Type B pancreatic cell (in vitro differentiated cells): ENCODE measurements at regions not wholly inside any gene's neighbourhood (a gene's known extent, or its start where the extent isn't known, plus 50 kb on each side); places are given as distances from the start of the nearest gene placed in this dataset.

Source experiments
- DNase-seq: peaks from one replicate; pipeline ENCODE4 v3.0.0; 2021; ENCODE audit warnings: mixed read lengths; ENCODE audit not compliant: unreplicated experiment; ENCODE audit errors: extremely low spot score
- H3K27ac Mint-ChIP-seq: 2 replicates; pipeline ENCODE4 v1.8.0; 2021; ENCODE audit warnings: mild to moderate bottlenecking, mixed read lengths
- H3K27me3 Mint-ChIP-seq: 2 replicates; pipeline ENCODE4 v1.8.0; 2021; ENCODE audit warnings: mixed read lengths
- H3K36me3 Mint-ChIP-seq: 2 replicates; pipeline ENCODE4 v1.8.0; 2021; ENCODE audit warnings: mixed read lengths
- H3K4me1 Mint-ChIP-seq: one replicate; pipeline ENCODE4 v1.8.0; 2021; ENCODE audit warnings: mixed read lengths; ENCODE audit not compliant: unreplicated experiment
- H3K4me3 Mint-ChIP-seq: 2 replicates; pipeline ENCODE4 v1.8.0; 2021; ENCODE audit warnings: mild to moderate bottlenecking, mixed read lengths
- H3K9me3 Mint-ChIP-seq: 2 replicates; pipeline ENCODE4 v1.8.0; 2021; ENCODE audit warnings: mixed read lengths
- TF ChIP-seq, protein P1 (sequence below): fragments of 200-600 bp; sonication (generic); conservative IDR thresholded peaks from 2 replicates; pipeline ENCODE4 v1.5.0; 2021; ENCODE audit warnings: antibody characterized with exemption, mild to moderate bottlenecking

DNA sequence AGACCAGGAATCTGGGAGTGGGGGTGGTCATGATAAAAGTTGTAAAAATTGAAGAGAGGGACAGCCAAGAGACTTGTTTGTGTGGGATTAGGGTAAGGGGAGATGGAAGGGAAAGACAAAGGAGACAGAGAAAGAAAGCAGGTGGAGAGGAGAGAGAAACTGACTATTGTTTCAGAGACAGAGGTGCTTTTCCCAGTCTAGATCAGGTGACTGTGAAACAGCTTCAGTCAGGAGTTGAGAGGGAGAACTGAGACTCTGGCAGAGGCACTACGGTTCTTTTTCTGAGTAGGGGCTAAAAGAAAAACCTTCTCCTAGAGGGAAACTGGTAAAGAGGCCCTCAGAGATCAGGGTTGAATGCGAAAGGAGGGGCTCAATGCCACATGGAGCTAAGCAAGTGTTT, 106.4 kb downstream of the KDR start:
- Mint-ChIP-seq H3K27ac (no peak overlapping the region), H3K36me3 (no peaks in the 10 kb centered on the region), H3K27me3 (peaks cover 6% of the 10 kb centered on the region), H3K9me3 (no peaks in the 10 kb centered on the region), H3K4me3 (no peak overlapping the region), H3K4me1 (peaks cover 8% of the 10 kb centered on the region)
- DNase-seq, result no peak
- TF ChIP-seq, protein P1, sequence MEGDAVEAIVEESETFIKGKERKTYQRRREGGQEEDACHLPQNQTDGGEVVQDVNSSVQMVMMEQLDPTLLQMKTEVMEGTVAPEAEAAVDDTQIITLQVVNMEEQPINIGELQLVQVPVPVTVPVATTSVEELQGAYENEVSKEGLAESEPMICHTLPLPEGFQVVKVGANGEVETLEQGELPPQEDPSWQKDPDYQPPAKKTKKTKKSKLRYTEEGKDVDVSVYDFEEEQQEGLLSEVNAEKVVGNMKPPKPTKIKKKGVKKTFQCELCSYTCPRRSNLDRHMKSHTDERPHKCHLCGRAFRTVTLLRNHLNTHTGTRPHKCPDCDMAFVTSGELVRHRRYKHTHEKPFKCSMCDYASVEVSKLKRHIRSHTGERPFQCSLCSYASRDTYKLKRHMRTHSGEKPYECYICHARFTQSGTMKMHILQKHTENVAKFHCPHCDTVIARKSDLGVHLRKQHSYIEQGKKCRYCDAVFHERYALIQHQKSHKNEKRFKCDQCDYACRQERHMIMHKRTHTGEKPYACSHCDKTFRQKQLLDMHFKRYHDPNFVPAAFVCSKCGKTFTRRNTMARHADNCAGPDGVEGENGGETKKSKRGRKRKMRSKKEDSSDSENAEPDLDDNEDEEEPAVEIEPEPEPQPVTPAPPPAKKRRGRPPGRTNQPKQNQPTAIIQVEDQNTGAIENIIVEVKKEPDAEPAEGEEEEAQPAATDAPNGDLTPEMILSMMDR, result no peak

DNA sequence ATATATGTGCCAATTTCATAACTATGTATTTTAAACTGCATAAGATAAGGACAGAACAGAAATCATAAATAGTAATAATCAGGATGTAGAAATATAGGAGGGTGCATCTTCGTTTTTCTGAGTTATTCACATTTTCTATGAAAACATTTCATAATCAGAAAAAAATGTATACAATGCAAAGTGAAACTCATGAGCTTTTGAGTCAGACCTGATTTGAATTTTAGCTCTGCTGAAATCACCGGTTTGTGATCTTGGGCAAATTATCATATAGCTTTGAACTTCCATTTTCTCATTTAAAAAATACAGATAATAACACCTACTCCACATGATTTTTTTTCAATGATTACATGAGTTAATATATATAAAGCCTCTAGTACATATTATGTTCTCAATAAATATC, 106.9 kb downstream of the KDR start:
- H3K4me1 Mint-ChIP-seq, result peaks cover 8% of the 10 kb centered on the region
- H3K27me3 Mint-ChIP-seq, result peaks cover 6% of the 10 kb centered on the region
- no peak overlapping the region for H3K4me3 Mint-ChIP-seq
- H3K27ac Mint-ChIP-seq, result no peak overlapping the region
- TF ChIP-seq, protein P1, result no peak
- H3K9me3 Mint-ChIP-seq, result no peaks in the 10 kb centered on the region
- H3K36me3 Mint-ChIP-seq, result no peaks in the 10 kb centered on the region
- no peak for DNase-seq

DNA sequence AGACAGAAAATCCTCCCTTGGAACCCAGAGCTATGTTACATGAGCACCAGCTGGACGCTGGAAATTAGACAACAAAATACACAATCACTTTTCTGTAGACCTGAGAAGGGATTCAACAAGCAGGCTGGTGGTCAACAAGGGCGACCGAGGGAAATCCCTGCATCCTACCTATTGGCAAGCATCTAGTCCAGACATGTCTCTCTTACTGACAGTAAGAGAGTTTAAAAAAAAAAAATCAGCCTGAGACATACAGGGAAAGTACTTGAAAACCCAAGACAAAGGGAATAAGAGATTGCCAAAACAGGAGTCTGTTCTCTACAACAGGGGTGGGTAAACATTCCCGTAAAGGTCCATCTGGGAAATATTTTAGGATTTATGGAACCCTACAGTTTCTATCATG, 108.0 kb downstream of the KDR start:
- H3K4me1 Mint-ChIP-seq, result peaks cover 8% of the 10 kb centered on the region
- H3K27ac Mint-ChIP-seq, result no peak overlapping the region
- TF ChIP-seq, protein P1, result no peak
- H3K27me3 Mint-ChIP-seq, result peaks cover 6% of the 10 kb centered on the region
- no peak for DNase-seq
- no peaks in the 10 kb centered on the region for H3K9me3 Mint-ChIP-seq
- no peaks in the 10 kb centered on the region for H3K36me3 Mint-ChIP-seq
- H3K4me3 Mint-ChIP-seq, result no peak overlapping the region

DNA sequence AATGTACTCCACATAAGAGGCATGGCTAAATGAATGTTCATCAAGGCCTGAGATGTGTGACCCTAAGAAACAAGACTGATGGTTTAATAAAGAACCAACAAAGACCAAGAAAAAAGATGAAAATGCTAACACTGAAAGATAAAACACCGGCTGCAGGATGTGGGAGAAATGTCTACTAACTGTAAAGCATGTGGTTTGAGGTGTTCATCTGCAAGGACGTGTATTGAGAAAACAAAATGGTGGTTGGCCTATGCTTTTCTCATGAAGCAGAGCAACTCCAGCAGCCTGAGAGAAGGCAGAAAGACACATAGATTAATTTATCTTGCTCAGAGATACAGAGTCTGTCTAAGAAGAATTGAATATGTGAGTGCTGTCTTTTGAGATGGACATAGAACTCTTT, 109.3 kb downstream of the KDR start:
- TF ChIP-seq, protein P1, result no peak
- Mint-ChIP-seq H3K4me3 (no peak overlapping the region), H3K36me3 (no peaks in the 10 kb centered on the region), H3K9me3 (no peaks in the 10 kb centered on the region), H3K27ac (no peak overlapping the region), H3K4me1 (peaks cover 5% of the 10 kb centered on the region), H3K27me3 (peaks cover 6% of the 10 kb centered on the region)
- no peak for DNase-seq

DNA sequence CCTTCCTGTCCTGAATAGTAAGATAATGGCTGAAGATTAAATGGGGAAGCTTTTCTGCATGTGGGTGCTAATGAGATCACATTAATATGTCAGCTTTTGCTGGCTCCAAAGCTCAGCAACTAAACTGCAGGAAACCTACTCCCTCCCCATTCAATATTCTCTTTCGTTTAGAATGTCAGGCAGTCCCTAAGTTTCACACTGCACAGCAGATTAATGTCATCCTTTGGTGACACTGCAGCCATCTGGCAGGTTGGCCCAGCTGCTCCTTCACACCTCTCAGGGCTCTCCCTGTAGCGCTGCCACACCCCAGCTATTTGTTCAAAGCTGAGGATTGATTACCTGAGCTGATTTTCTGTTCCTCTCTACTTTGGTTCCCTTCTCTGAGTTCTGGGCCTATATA, 110.5 kb downstream of the KDR start:
- TF ChIP-seq, protein P1, result no peak
- Mint-ChIP-seq H3K27ac (no peak overlapping the region), H3K4me3 (no peak overlapping the region), H3K27me3 (peaks cover 6% of the 10 kb centered on the region), H3K36me3 (no peaks in the 10 kb centered on the region), H3K4me1 (peaks cover 3% of the 10 kb centered on the region), H3K9me3 (peaks cover 6% of the 10 kb centered on the region)
- no peak for DNase-seq

DNA sequence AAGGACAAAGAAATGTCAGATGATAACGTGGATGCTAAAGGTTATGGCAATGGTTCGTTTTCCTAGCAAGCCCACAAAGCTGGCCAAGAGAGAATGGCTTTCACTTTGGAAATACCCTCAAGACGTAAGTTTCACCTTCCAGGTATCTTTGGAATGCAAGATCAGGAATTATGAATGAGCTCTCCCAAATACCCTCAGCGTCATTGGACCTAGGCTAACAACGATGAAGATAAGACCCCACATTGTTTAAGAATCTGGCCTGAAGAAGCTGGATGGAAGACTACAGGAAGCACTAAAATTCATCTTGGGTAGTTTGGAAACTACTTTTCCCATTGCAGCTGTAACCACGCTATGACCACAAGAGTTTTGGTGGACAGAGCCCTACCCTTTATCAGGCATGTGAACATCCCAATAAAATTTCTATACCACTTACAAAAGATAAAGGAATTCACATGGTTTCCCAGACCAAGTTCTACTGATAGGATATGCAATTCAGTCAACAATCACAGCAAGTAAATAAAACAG, 111.9 kb downstream of the KDR start:
- TF ChIP-seq, protein P1, result no peak
- Mint-ChIP-seq H3K9me3 (peaks cover 10% of the 10 kb centered on the region), H3K4me1 (peaks cover 3% of the 10 kb centered on the region), H3K4me3 (no peak overlapping the region), H3K36me3 (no peaks in the 10 kb centered on the region), H3K27me3 (peaks cover 2% of the 10 kb centered on the region), H3K27ac (no peak overlapping the region)
- DNase-seq, result no peak
